ENCODE measurements at regions not wholly inside any gene's neighbourhood (a gene's known extent, or its start where the extent isn't known, plus 50 kb on each side); places are given as distances from the start of the nearest gene placed in this dataset.

DNA sequence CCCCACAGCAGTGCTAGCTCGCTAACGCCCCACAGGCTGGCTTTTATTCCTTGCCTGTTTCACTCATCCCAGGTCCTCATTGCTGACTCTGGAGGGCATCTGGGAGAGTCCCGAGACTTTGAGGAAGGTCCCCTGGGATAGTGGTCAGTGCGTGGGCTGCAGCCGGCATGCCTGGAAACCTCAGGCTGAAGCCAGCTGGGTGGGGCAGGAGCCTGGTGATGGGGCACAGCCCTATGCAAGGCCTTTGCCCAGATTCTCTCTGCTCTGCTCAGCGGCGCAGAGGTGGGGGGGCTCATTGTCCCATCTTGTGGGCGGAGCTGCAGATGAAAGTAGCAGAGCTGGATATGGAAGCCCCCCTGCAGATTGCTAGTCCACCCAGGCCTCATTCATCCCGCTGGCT, 55.7 kb upstream of the SMAD6 start:
- no peak overlapping the region for H3K4me2 ChIP-seq (ENCODE audit: low read depth, low read length, poor library complexity, severe bottlenecking)
- H3F3A ChIP-seq (ENCODE audit: insufficient read depth), result no peaks in the 10 kb centered on the region
- no peaks in the 10 kb centered on the region for H3K36me3 ChIP-seq (ENCODE audit: low read length)
- no peak overlapping the region for H3K27ac ChIP-seq (ENCODE audit: low read depth, low read length)
- no peaks in the 10 kb centered on the region for H4K20me1 ChIP-seq (ENCODE audit: low read depth, low read length)
- no peak overlapping the region for H3K4me3 ChIP-seq (ENCODE audit: insufficient read depth, low read length, poor library complexity, severe bottlenecking)
- no peaks in the 10 kb centered on the region for H3K79me2 ChIP-seq (ENCODE audit: insufficient read depth, low read length)
- H3K27me3 ChIP-seq (ENCODE audit: low read length), result no peaks in the 10 kb centered on the region
- TF ChIP-seq, protein P1, sequence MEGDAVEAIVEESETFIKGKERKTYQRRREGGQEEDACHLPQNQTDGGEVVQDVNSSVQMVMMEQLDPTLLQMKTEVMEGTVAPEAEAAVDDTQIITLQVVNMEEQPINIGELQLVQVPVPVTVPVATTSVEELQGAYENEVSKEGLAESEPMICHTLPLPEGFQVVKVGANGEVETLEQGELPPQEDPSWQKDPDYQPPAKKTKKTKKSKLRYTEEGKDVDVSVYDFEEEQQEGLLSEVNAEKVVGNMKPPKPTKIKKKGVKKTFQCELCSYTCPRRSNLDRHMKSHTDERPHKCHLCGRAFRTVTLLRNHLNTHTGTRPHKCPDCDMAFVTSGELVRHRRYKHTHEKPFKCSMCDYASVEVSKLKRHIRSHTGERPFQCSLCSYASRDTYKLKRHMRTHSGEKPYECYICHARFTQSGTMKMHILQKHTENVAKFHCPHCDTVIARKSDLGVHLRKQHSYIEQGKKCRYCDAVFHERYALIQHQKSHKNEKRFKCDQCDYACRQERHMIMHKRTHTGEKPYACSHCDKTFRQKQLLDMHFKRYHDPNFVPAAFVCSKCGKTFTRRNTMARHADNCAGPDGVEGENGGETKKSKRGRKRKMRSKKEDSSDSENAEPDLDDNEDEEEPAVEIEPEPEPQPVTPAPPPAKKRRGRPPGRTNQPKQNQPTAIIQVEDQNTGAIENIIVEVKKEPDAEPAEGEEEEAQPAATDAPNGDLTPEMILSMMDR (IDR thresholded peaks at IDR 0.05; ENCODE audit: insufficient read depth, low read length, poor library complexity, severe bottlenecking), result no peak
- no peak for TF ChIP-seq EZH2phosphoT487 (conservative IDR thresholded peaks at IDR 0.05; ENCODE audit: low read length)
- no peak overlapping the region for H3K9ac ChIP-seq (ENCODE audit: low read length)
- H3K9me3 ChIP-seq (ENCODE audit: insufficient read depth, low read length), result no peaks in the 10 kb centered on the region
- H2AFZ ChIP-seq (ENCODE audit: low read depth, low read length, severe bottlenecking), result no peak overlapping the region
- H3K9me2 ChIP-seq (replicated peaks; ENCODE audit: insufficient read depth, low read length), result no peaks in the 10 kb centered on the region

DNA sequence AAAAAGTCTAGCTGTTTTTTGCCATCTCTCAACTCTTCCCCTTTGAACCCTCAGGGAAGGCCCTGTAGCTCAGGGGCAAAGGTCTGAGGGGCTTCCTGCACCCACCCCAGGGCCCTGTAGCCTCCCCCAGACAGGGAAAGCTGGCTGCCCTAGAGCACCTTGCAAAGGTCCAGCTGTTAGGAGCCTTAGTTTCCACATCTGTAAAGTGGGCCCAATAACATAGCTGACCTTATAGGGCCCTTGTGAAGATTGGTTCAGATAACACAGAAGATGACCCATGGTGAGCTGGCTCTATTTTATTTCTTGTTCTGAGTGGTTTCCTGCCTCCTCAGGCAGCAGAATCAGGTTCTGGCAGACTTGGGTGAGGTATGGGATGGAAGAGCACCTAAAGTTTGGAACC, 55.2 kb upstream of the SMAD6 start:
- H2AFZ ChIP-seq (ENCODE audit: low read depth, low read length, severe bottlenecking), result no peak overlapping the region
- H3K4me3 ChIP-seq (ENCODE audit: insufficient read depth, low read length, poor library complexity, severe bottlenecking), result no peak overlapping the region
- no peaks in the 10 kb centered on the region for H3K27me3 ChIP-seq (ENCODE audit: low read length)
- H3K4me2 ChIP-seq (ENCODE audit: low read depth, low read length, poor library complexity, severe bottlenecking), result no peak overlapping the region
- no peaks in the 10 kb centered on the region for H3K9me2 ChIP-seq (replicated peaks; ENCODE audit: insufficient read depth, low read length)
- H3K9me3 ChIP-seq (ENCODE audit: insufficient read depth, low read length), result no peaks in the 10 kb centered on the region
- no peaks in the 10 kb centered on the region for H4K20me1 ChIP-seq (ENCODE audit: low read depth, low read length)
- no peak overlapping the region for H3K9ac ChIP-seq (ENCODE audit: low read length)
- TF ChIP-seq, protein P1 (IDR thresholded peaks at IDR 0.05; ENCODE audit: insufficient read depth, low read length, poor library complexity, severe bottlenecking), result no peak
- no peak for TF ChIP-seq EZH2phosphoT487 (conservative IDR thresholded peaks at IDR 0.05; ENCODE audit: low read length)
- no peaks in the 10 kb centered on the region for H3K36me3 ChIP-seq (ENCODE audit: low read length)
- H3F3A ChIP-seq (ENCODE audit: insufficient read depth), result no peaks in the 10 kb centered on the region
- H3K27ac ChIP-seq (ENCODE audit: low read depth, low read length), result no peak overlapping the region
- H3K79me2 ChIP-seq (ENCODE audit: insufficient read depth, low read length), result no peaks in the 10 kb centered on the region

DNA sequence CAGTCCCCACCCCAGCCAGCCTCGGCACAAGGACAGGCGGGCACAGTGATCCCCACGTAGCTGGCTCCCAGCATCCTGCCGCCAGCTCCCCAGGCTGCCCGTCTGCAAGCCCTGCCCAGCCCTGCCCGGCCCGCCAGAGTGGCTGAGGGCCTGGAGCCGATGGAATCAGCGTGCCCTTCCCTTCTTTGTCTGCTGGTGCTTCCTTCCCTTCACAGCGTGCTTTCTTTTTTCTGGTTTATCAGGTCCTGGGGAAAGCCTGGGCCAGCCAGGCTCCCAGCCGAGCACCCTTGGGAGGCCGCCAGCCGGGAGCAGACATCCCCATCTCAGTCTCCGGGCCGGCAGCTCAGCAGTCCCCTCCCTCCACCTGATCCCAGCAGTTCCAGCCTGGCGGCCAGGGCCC, 54.7 kb upstream of the SMAD6 start:
- Histone ChIP-seq H3K9me2 (replicated peaks; ENCODE audit: insufficient read depth, low read length) (no peaks in the 10 kb centered on the region), H3K27ac (ENCODE audit: low read depth, low read length) (no peak overlapping the region)

More for the DNA sequence above, 54.7 kb upstream of the SMAD6 start:
- Histone ChIP-seq H3K79me2 (ENCODE audit: insufficient read depth, low read length) (no peaks in the 10 kb centered on the region), H2AFZ (ENCODE audit: low read depth, low read length, severe bottlenecking) (no peak overlapping the region), H3K36me3 (ENCODE audit: low read length) (no peaks in the 10 kb centered on the region), H3K4me3 (ENCODE audit: insufficient read depth, low read length, poor library complexity, severe bottlenecking) (no peak overlapping the region), H3K4me2 (ENCODE audit: low read depth, low read length, poor library complexity, severe bottlenecking) (no peak overlapping the region), H3K9me3 (ENCODE audit: insufficient read depth, low read length) (no peaks in the 10 kb centered on the region), H3F3A (ENCODE audit: insufficient read depth) (no peaks in the 10 kb centered on the region), H3K9ac (ENCODE audit: low read length) (no peak overlapping the region), H4K20me1 (ENCODE audit: low read depth, low read length) (no peaks in the 10 kb centered on the region), H3K27me3 (ENCODE audit: low read length) (no peaks in the 10 kb centered on the region)
- TF ChIP-seq EZH2phosphoT487 (conservative IDR thresholded peaks at IDR 0.05; ENCODE audit: low read length), result no peak
- TF ChIP-seq, protein P1 (IDR thresholded peaks at IDR 0.05; ENCODE audit: insufficient read depth, low read length, poor library complexity, severe bottlenecking), result no peak
